ENCODE measurements at regions not wholly inside any gene's neighbourhood (a gene's known extent, or its start where the extent isn't known, plus 50 kb on each side); places are given as distances from the start of the nearest gene placed in this dataset.

DNA sequence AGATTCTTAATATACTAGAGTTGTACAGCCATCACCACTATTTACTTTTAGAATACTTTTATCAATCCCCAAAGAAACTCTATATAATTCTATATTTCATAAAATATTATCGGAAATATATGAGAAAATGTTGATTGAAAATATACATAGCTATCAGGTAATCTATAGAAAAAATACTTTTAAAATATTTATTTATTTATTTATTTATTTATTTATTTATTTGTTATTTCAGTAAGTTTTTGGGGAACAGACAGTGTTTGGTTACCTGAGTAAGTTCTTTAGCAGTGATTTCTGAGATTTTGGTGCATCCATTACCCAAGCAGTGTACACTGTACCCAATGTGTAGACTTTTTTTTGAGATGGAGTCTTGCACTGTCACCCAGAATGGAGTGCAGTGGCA, 206.6 kb upstream of the DAAM1 start:
- Histone ChIP-seq H3K27me3 (replicated peaks in 1 of 4; ENCODE audit: control extremely low read depth in 1 of 4, control insufficient read depth in 3 of 4, insufficient read depth in 4 of 4, low read length in 3 of 4) (no peaks in the 10 kb centered on the region), H3K36me3 (replicated peaks in 1 of 2; ENCODE audit: control extremely low read depth in 1 of 2, control insufficient read depth in 1 of 2, extremely low read depth in 1 of 2, insufficient read depth in 2 of 2, low read length in 1 of 2) (no peaks in the 10 kb centered on the region), H4K20me1 (ENCODE audit: control insufficient read depth, insufficient read depth, low read length, poor library complexity, severe bottlenecking) (no peaks in the 10 kb centered on the region), H3K4me2 (replicated peaks; ENCODE audit: low read depth, low read length, poor library complexity, severe bottlenecking) (no peak overlapping the region), H3K4me1 (ENCODE audit: control insufficient read depth in 2 of 2, insufficient read depth in 2 of 2, low read length in 2 of 2) (no peaks in the 10 kb centered on the region), H2AFZ (ENCODE audit: insufficient read depth, low read depth, low read length, poor library complexity, severe bottlenecking) (no peak overlapping the region), H3K9ac (ENCODE audit: low read length) (no peak overlapping the region), H3K9me3 (ENCODE audit: control extremely low read depth in 1 of 3, control insufficient read depth in 2 of 3, insufficient read depth in 1 of 3, low read length in 2 of 3) (no peaks in the 10 kb centered on the region), H3K27ac (ENCODE audit: low read length in 2 of 2) (no peak overlapping the region), H3K4me3 (ENCODE audit: control extremely low read depth in 1 of 5, extremely low read depth in 1 of 5, insufficient read depth in 1 of 5, low read depth in 2 of 5, low read length in 4 of 5) (no peak overlapping the region), H3K79me2 (ENCODE audit: control insufficient read depth, insufficient read depth, low read length) (no peaks in the 10 kb centered on the region)
- Mint-ChIP-seq H3K27me3 (no peaks in the 10 kb centered on the region), H3K4me3 (no peak overlapping the region), H3K27ac (no peak overlapping the region), H3K4me1 (no peaks in the 10 kb centered on the region), H3K9me3 (ENCODE audit: insufficient read depth) (no peaks in the 10 kb centered on the region)
- POLR2A ChIA-PET = no interaction called here
- no peak for TF ChIP-seq CTCF (IDR thresholded peaks at IDR 0.05)
- TF ChIP-seq EZH2 (IDR thresholded peaks at IDR 0.05; ENCODE audit: borderline replicate concordance, insufficient read depth, low read depth, low read length, poor library complexity, severe bottlenecking) = no peak
- DNase-seq (no peak), ATAC-seq (ENCODE audit: low read depth) (no peak)
- intact Hi-C loops (cut with micrococcal nuclease) = no loop called here
- WGBS (ENCODE audit: insufficient coverage) = no CpG with 5 or more reads among the region's 1 CpG
- CTCF ChIA-PET = no interaction called here

DNA sequence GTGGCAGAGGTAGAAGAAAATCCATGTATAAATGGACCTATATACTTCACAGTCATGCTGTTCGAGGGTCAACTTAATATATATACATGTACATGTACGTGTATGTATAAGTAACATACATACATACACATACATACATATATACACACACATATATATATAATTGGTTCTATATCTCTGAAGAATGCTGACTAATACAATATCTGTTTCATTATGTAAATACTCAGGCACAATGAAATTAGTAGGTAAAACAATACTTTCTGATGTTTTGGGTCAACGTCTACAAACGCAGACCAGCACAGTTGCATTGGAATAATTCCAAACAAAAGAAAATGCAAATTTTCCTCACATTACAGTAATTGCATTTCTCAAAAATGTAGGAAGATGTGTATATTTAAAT, 202.7 kb upstream of the DAAM1 start:
- CTCF ChIA-PET = no interaction called here
- no peak overlapping the region for H3K27ac Mint-ChIP-seq

More for the DNA sequence above, 202.7 kb upstream of the DAAM1 start:
- Histone ChIP-seq H3K9ac (ENCODE audit: low read length) (no peak overlapping the region), H3K4me2 (replicated peaks; ENCODE audit: low read depth, low read length, poor library complexity, severe bottlenecking) (no peak overlapping the region), H3K36me3 (replicated peaks in 1 of 2; ENCODE audit: control extremely low read depth in 1 of 2, control insufficient read depth in 1 of 2, extremely low read depth in 1 of 2, insufficient read depth in 2 of 2, low read length in 1 of 2) (no peaks in the 10 kb centered on the region), H3K9me3 (ENCODE audit: control extremely low read depth in 1 of 3, control insufficient read depth in 2 of 3, insufficient read depth in 1 of 3, low read length in 2 of 3) (peaks cover 0 to 3% (median 0%) of the 10 kb centered on the region in 3 donors), H3K4me1 (ENCODE audit: control insufficient read depth in 2 of 2, insufficient read depth in 2 of 2, low read length in 2 of 2) (no peaks in the 10 kb centered on the region), H3K79me2 (ENCODE audit: control insufficient read depth, insufficient read depth, low read length) (no peaks in the 10 kb centered on the region), H3K27me3 (replicated peaks in 1 of 4; ENCODE audit: control extremely low read depth in 1 of 4, control insufficient read depth in 3 of 4, insufficient read depth in 4 of 4, low read length in 3 of 4) (no peaks in the 10 kb centered on the region), H2AFZ (ENCODE audit: insufficient read depth, low read depth, low read length, poor library complexity, severe bottlenecking) (no peak overlapping the region), H3K4me3 (ENCODE audit: control extremely low read depth in 1 of 5, extremely low read depth in 1 of 5, insufficient read depth in 1 of 5, low read depth in 2 of 5, low read length in 4 of 5) (no peak overlapping the region), H4K20me1 (ENCODE audit: control insufficient read depth, insufficient read depth, low read length, poor library complexity, severe bottlenecking) (no peaks in the 10 kb centered on the region), H3K27ac (ENCODE audit: low read length in 2 of 2) (no peak overlapping the region)
- no CpG with 5 or more reads among the region's 4 CpGs for WGBS (ENCODE audit: insufficient coverage)
- no peaks in the 10 kb centered on the region for H3K9me3 Mint-ChIP-seq (ENCODE audit: insufficient read depth)
- no peaks in the 10 kb centered on the region for H3K27me3 Mint-ChIP-seq
- no peak for TF ChIP-seq CTCF (IDR thresholded peaks at IDR 0.05)
- no peak for TF ChIP-seq EZH2 (IDR thresholded peaks at IDR 0.05; ENCODE audit: borderline replicate concordance, insufficient read depth, low read depth, low read length, poor library complexity, severe bottlenecking)
- ATAC-seq (ENCODE audit: low read depth) (no peak), DNase-seq (no peak)
- H3K4me3 Mint-ChIP-seq = no peak overlapping the region
- POLR2A ChIA-PET = no interaction called here
- intact Hi-C loops (cut with micrococcal nuclease) = no loop called here
- no peaks in the 10 kb centered on the region for H3K4me1 Mint-ChIP-seq

Data from B cell (primary cell).